H9 (cell line): ENCODE measurements at regions not wholly inside any gene's neighbourhood (a gene's known extent, or its start where the extent isn't known, plus 50 kb on each side); places are given as distances from the start of the nearest gene placed in this dataset.

Source experiments
- DNase-seq: peaks from one replicate; pipeline ENCODE4 v3.0.0-alpha.2; 2017
- H2AFZ ChIP-seq: one replicate; pipeline ENCODE4 v1.6.1; 2013; ENCODE audit warnings: mild to moderate bottlenecking, low read length, control low read depth, moderate library complexity
- H2AK5ac ChIP-seq: 2 replicates; pipeline ENCODE4 v1.6.1; 2013; ENCODE audit warnings: low read length, control low read depth, mixed read lengths; ENCODE audit not compliant: insufficient read length
- H2BK120ac ChIP-seq: one replicate; pipeline ENCODE4 v1.6.1; 2013; ENCODE audit warnings: low read depth, mild to moderate bottlenecking, low read length, control low read depth, inconsistent platforms; ENCODE audit not compliant: poor library complexity, severe bottlenecking
- H2BK12ac ChIP-seq: 2 replicates; pipeline ENCODE4 v1.6.1; 2013; ENCODE audit warnings: low read length, control low read depth, mixed read lengths, low read depth; ENCODE audit not compliant: insufficient read length
- H2BK15ac ChIP-seq: 2 replicates; pipeline ENCODE4 v1.6.1; 2013; ENCODE audit warnings: low read depth, low read length, control low read depth
- H2BK20ac ChIP-seq: one replicate; pipeline ENCODE4 v1.6.1; 2013; ENCODE audit warnings: low read depth, mild to moderate bottlenecking, low read length, control low read depth, inconsistent platforms; ENCODE audit not compliant: poor library complexity, severe bottlenecking
- H2BK5ac ChIP-seq: 2 replicates; pipeline ENCODE4 v1.6.1; 2013; ENCODE audit warnings: low read length, control low read depth, mixed read lengths; ENCODE audit not compliant: insufficient read length
- H3K14ac ChIP-seq: 2 replicates; pipeline ENCODE4 v1.6.1; 2013; ENCODE audit warnings: low read length, control low read depth; ENCODE audit not compliant: insufficient read depth
- H3K18ac ChIP-seq: 2 replicates; pipeline ENCODE4 v1.6.1; 2013; ENCODE audit warnings: low read depth, mild to moderate bottlenecking, mixed read lengths, low read length, control low read depth; ENCODE audit not compliant: insufficient read length
- H3K23ac ChIP-seq: 2 replicates; pipeline ENCODE4 v1.6.1; 2013; ENCODE audit warnings: low read length, control low read depth, mixed read lengths, low read depth; ENCODE audit not compliant: insufficient read length
- H3K23me2 ChIP-seq: 2 replicates; pipeline ENCODE4 v1.6.1; 2013; ENCODE audit warnings: low read depth, mild to moderate bottlenecking, mixed read lengths, low read length, control low read depth; ENCODE audit not compliant: insufficient read length, poor library complexity, severe bottlenecking
- H3K27ac ChIP-seq: 2 replicates; pipeline ENCODE4 v1.5.1; 2013; ENCODE audit warnings: low read length, control low read depth, mixed read lengths, low read depth; ENCODE audit not compliant: insufficient read length
- H3K27me3 ChIP-seq: 2 replicates; pipeline ENCODE4 v1.6.1; 2013; ENCODE audit warnings: low read length, control low read depth, inconsistent platforms; ENCODE audit not compliant: insufficient read depth
- H3K4ac ChIP-seq: 2 replicates; pipeline ENCODE4 v1.6.1; 2013; ENCODE audit warnings: low read depth, mild to moderate bottlenecking, control low read depth, inconsistent platforms, low read length, moderate library complexity
- H3K4me1 ChIP-seq: 2 replicates; pipeline ENCODE4 v1.6.1; 2013; ENCODE audit warnings: low read length, control low read depth, inconsistent platforms; ENCODE audit not compliant: insufficient read depth
- H3K4me2 ChIP-seq: 2 replicates; pipeline ENCODE4 v1.6.1; 2013; ENCODE audit warnings: low read length, control low read depth, mixed read lengths; ENCODE audit not compliant: insufficient read length, insufficient read depth
- H3K56ac ChIP-seq: 2 replicates; pipeline ENCODE4 v1.6.1; 2013; ENCODE audit warnings: low read depth, mild to moderate bottlenecking, mixed read lengths, low read length, control low read depth; ENCODE audit not compliant: insufficient read length
- H3K79me1 ChIP-seq: 2 replicates; pipeline ENCODE4 v1.6.1; 2013; ENCODE audit warnings: low read depth, mild to moderate bottlenecking, moderate library complexity, low read length, control low read depth, inconsistent platforms; ENCODE audit not compliant: insufficient read depth, poor library complexity, severe bottlenecking
- H3K79me2 ChIP-seq: 2 replicates; pipeline ENCODE4 v1.6.1; 2013; ENCODE audit warnings: low read length, control low read depth, inconsistent platforms; ENCODE audit not compliant: insufficient read depth
- H3K9ac ChIP-seq: 2 replicates; pipeline ENCODE4 v1.6.1; 2013; ENCODE audit warnings: low read length, control low read depth, mixed read lengths; ENCODE audit not compliant: insufficient read length; ENCODE audit errors: extremely low read depth
- H3K9me3 ChIP-seq: one replicate; pipeline ENCODE4 v1.6.1; 2013; ENCODE audit warnings: low read depth, low read length, inconsistent platforms; ENCODE audit not compliant: control insufficient read depth
- H3T11ph ChIP-seq: one replicate; pipeline ENCODE4 v1.6.1; 2013; ENCODE audit warnings: mild to moderate bottlenecking, low read length, control low read depth, inconsistent platforms
- H4K20me1 ChIP-seq: one replicate; pipeline ENCODE4 v1.6.1; 2013; ENCODE audit not compliant: control insufficient read depth, insufficient read length, insufficient read depth
- H4K5ac ChIP-seq: 2 replicates; pipeline ENCODE4 v1.6.1; 2013; ENCODE audit warnings: low read depth, mild to moderate bottlenecking, mixed read lengths, low read length, control low read depth; ENCODE audit not compliant: insufficient read length
- H4K8ac ChIP-seq: replicated peaks from 2 replicates; pipeline ENCODE4 v1.6.1; 2013; ENCODE audit warnings: low read length, control low read depth, mixed read lengths, low read depth; ENCODE audit not compliant: insufficient read length
- H4K91ac ChIP-seq: 2 replicates; pipeline ENCODE4 v1.6.1; 2013; ENCODE audit warnings: low read depth, mild to moderate bottlenecking, moderate library complexity, mixed read lengths, low read length, control low read depth; ENCODE audit not compliant: insufficient read length
- H3K27ac Mint-ChIP-seq, 3 experiments: 2 replicates in 2 of 3; 3 replicates in 1 of 3; pipeline ENCODE4 v1.8.0; 2020 to 2021; ENCODE audit warnings: mixed read lengths in 3 of 3, mild to moderate bottlenecking in 1 of 3, moderate library complexity in 1 of 3
- H3K27me3 Mint-ChIP-seq: 2 replicates; pipeline ENCODE4 v1.8.0; 2021; ENCODE audit warnings: low read depth, mild to moderate bottlenecking, moderate library complexity, mixed read lengths
- H3K36me3 Mint-ChIP-seq, 3 experiments: 2 replicates in 2 of 3; 3 replicates in 1 of 3; pipeline ENCODE4 v1.8.0; 2020 to 2021; ENCODE audit warnings: low read depth in 3 of 3, mixed read lengths in 3 of 3; ENCODE audit not compliant: insufficient read depth in 1 of 3
- H3K4me1 Mint-ChIP-seq, 2 experiments: 2 replicates each; pipeline ENCODE4 v1.8.0; 2020; ENCODE audit warnings: mixed read lengths in 2 of 2
- H3K4me3 Mint-ChIP-seq, 2 experiments: 2 replicates in 1 of 2; 3 replicates in 1 of 2; pipeline ENCODE4 v1.8.0; 2020 to 2021; ENCODE audit warnings: mild to moderate bottlenecking in 2 of 2, mixed read lengths in 2 of 2, moderate library complexity in 1 of 2
- H3K9me3 Mint-ChIP-seq, 2 experiments: 2 replicates in 1 of 2; 3 replicates in 1 of 2; pipeline ENCODE4 v1.8.0; 2020; ENCODE audit warnings: mild to moderate bottlenecking in 2 of 2, mixed read lengths in 2 of 2, moderate library complexity in 1 of 2
- CTCF ChIP-seq: fragments of 200-600 bp; sonication (generic); conservative IDR thresholded peaks from 3 replicates; pipeline ENCODE4 v1.8.0; 2021; ENCODE audit warnings: antibody characterized with exemption, mild to moderate bottlenecking
- WGBS: extraction: QIAGEN DNeasy Blood & Tissue Kit; methylation state at CpG from one replicate; pipeline ENCODE4 v1.1.7; 2013; ENCODE audit warnings: missing lambda C conversion rate, low lambda C conversion rate, mixed read lengths; ENCODE audit not compliant: insufficient read length; ENCODE audit errors: extremely low coverage; 5-methylcytosine and 5-hydroxymethylcytosine counted together

- DNase-seq = no peak
- Histone ChIP-seq H3K18ac (no peak overlapping the region), H3K79me1 (no peaks in the 10 kb centered on the region), H2AFZ (no peak overlapping the region), H3K14ac (no peak overlapping the region), H3T11ph (no peak overlapping the region), H3K27me3 (no peaks in the 10 kb centered on the region), H4K91ac (no peak overlapping the region), H3K23ac (no peak overlapping the region), H3K56ac (no peak overlapping the region), H3K79me2 (no peaks in the 10 kb centered on the region), H2BK12ac (no peak overlapping the region), H2BK20ac (no peak overlapping the region), H4K5ac (no peak overlapping the region), H3K9ac (no peak overlapping the region), H3K4me2 (no peak overlapping the region), H3K27ac (no peak overlapping the region), H4K8ac (no peak overlapping the region), H4K20me1 (no peaks in the 10 kb centered on the region), H3K23me2 (no peaks in the 10 kb centered on the region), H3K9me3 (no peaks in the 10 kb centered on the region), H2BK120ac (no peak overlapping the region), H3K4me1 (no peaks in the 10 kb centered on the region), H2BK15ac (no peak overlapping the region), H2BK5ac (no peak overlapping the region), H2AK5ac (no peak overlapping the region), H3K4ac (no peak overlapping the region)
- no peaks in the 10 kb centered on the region for H3K36me3 Mint-ChIP-seq
- WGBS = no CpG with 5 or more reads among the region's 2 CpGs
- H3K9me3 Mint-ChIP-seq = no peaks in the 10 kb centered on the region
- no peak for TF ChIP-seq CTCF
- H3K4me3 Mint-ChIP-seq = no peak overlapping the region
- H3K27me3 Mint-ChIP-seq = no peaks in the 10 kb centered on the region
- H3K4me1 Mint-ChIP-seq = no peaks in the 10 kb centered on the region
- no peak overlapping the region for H3K27ac Mint-ChIP-seq
Observed at GRCh38 chr12:76234741-76235140, 113.5 kb downstream of the BBS10 start.
